GM19452 (cell line): ENCODE measurements at regions not wholly inside any gene's neighbourhood (a gene's known extent, or its start where the extent isn't known, plus 50 kb on each side); places are given as distances from the start of the nearest gene placed in this dataset.

Experiments
- ATAC-seq: cut with Tn5 transposase; IDR thresholded peaks from one replicate; pipeline ENCODE4 v1.9.1; 2021; ENCODE audit not compliant: unreplicated experiment

GRCh38 chr1:8204826-8205225, 113.1 kb upstream of the SLC45A1 start:
- ATAC-seq: no peak

- no peak for ATAC-seq
These were observed 114.4 kb upstream of the SLC45A1 start for GRCh38 chr1:8203551-8203950.

GRCh38 chr1:8203056-8203455, 114.9 kb upstream of the SLC45A1 start:
- no peak for ATAC-seq

- ATAC-seq: no peak
These were observed 115.6 kb upstream of the SLC45A1 start for GRCh38 chr1:8202182-8202905.

- no peak for ATAC-seq
These were observed 116.5 kb upstream of the SLC45A1 start for GRCh38 chr1:8201331-8201861.

- ATAC-seq: no peak
These were observed 117.4 kb upstream of the SLC45A1 start for GRCh38 chr1:8200317-8201115.

GRCh38 chr1:8198522-8198921, 119.4 kb upstream of the SLC45A1 start:
- ATAC-seq: no peak

- ATAC-seq: no peak
These were observed 120.2 kb upstream of the SLC45A1 start for GRCh38 chr1:8197493-8198282.

- no peak for ATAC-seq
These were observed 123.3 kb upstream of the SLC45A1 start for GRCh38 chr1:8194481-8195227.

- ATAC-seq: no peak
These were observed 124.0 kb upstream of the SLC45A1 start for GRCh38 chr1:8193840-8194406.

GRCh38 chr1:8191474-8191873, 126.4 kb upstream of the SLC45A1 start:
- no peak for ATAC-seq

- ATAC-seq: no peak
These were observed 127.9 kb upstream of the SLC45A1 start for GRCh38 chr1:8189931-8190483.

- ATAC-seq: no peak
These were observed 132.5 kb upstream of the SLC45A1 start for GRCh38 chr1:8185400-8185799.

GRCh38 chr1:8184301-8184700, 133.6 kb upstream of the SLC45A1 start:
- ATAC-seq: no peak

GRCh38 chr1:8182034-8182761, 135.7 kb upstream of the SLC45A1 start:
- ATAC-seq: no peak

- no peak for ATAC-seq
These were observed 138.7 kb upstream of the SLC45A1 start for GRCh38 chr1:8179132-8179793.

GRCh38 chr1:8176279-8176678, 141.6 kb upstream of the SLC45A1 start:
- no peak for ATAC-seq

GRCh38 chr1:8174807-8175206, 143.1 kb upstream of the SLC45A1 start:
- no peak for ATAC-seq
